ENCODE measurements at regions not wholly inside any gene's neighbourhood (a gene's known extent, or its start where the extent isn't known, plus 50 kb on each side); places are given as distances from the start of the nearest gene placed in this dataset.
"Not testable (repeated sequence)": the region's sequence is repeated elsewhere in the genome, so short reads cannot be mapped to it uniquely, and the experiment has no call there.

GRCh38 chr5:124172389-124173003 lies 573.9 kb downstream of the ZNF608 start:
- in situ Hi-C loops (cut with MboI; ENCODE audit: low sequenced_read_pairs in 4 of 4), result no loop called here
- intact Hi-C loops (cut with DNase I; ENCODE audit: low total_unique reads), result no loop called here

GRCh38 chr5:124168093-124168492 lies 578.3 kb downstream of the ZNF608 start:
- H3K27me3 ChIP-seq; H3K4me1 ChIP-seq; H3K36me3 ChIP-seq; ATAC-seq; H3K4me3 ChIP-seq; H3K9me3 ChIP-seq; H3K27ac ChIP-seq; DNase-seq; intact Hi-C loops (cut with DNase I; ENCODE audit: low total_unique reads); in situ Hi-C loops (cut with MboI; ENCODE audit: low sequenced_read_pairs in 4 of 4): not testable (repeated sequence)

More at GRCh38 chr5:124172389-124173003, 573.9 kb downstream of the ZNF608 start:
- H3K27me3 ChIP-seq, result no peaks in the 10 kb centered on the region
- H3K4me1 ChIP-seq, result no peaks in the 10 kb centered on the region
- no peak for DNase-seq
- H3K9me3 ChIP-seq, result peaks cover 0 to 3% (median 0%) of the 10 kb centered on the region in 3 donors
- no peaks in the 10 kb centered on the region for H3K36me3 ChIP-seq
- TF ChIP-seq POLR2A (IDR thresholded peaks at IDR 0.05), result no peak
- no peak for TF ChIP-seq CTCF (IDR thresholded peaks at IDR 0.05 in 4 of 5, conservative IDR thresholded peaks at IDR 0.05 in 1 of 5)
- ATAC-seq, result no peak
- H3K4me3 ChIP-seq, result no peak overlapping the region
- no peak overlapping the region for H3K27ac ChIP-seq

GRCh38 chr5:124162767-124163532 lies 583.5 kb downstream of the ZNF608 start:
- no peak for TF ChIP-seq POLR2A (IDR thresholded peaks at IDR 0.05)
- no peak for TF ChIP-seq CTCF (IDR thresholded peaks at IDR 0.05 in 4 of 5, conservative IDR thresholded peaks at IDR 0.05 in 1 of 5)
- in situ Hi-C loops (cut with MboI; ENCODE audit: low sequenced_read_pairs in 4 of 4), result no loop called here

GRCh38 chr5:124161266-124161665 lies 585.2 kb downstream of the ZNF608 start:
- Histone ChIP-seq H3K27ac (no peak overlapping the region), H3K4me1 (peaks cover 3 to 6% of the 10 kb centered on the region in 2 donors), H3K36me3 (no peaks in the 10 kb centered on the region), H3K4me3 (no peak overlapping the region), H3K27me3 (no peaks in the 10 kb centered on the region), H3K9me3 (no peaks in the 10 kb centered on the region)
- TF ChIP-seq CTCF (IDR thresholded peaks at IDR 0.05 in 4 of 5, conservative IDR thresholded peaks at IDR 0.05 in 1 of 5) (no peak), POLR2A (IDR thresholded peaks at IDR 0.05) (no peak)
- ATAC-seq, result no peak
- DNase-seq, result no peak
- in situ Hi-C loops (cut with MboI; ENCODE audit: low sequenced_read_pairs in 4 of 4), result no loop called here
- intact Hi-C loops (cut with DNase I; ENCODE audit: low total_unique reads), result no loop called here

More at GRCh38 chr5:124162767-124163532, 583.5 kb downstream of the ZNF608 start:
- Histone ChIP-seq H3K36me3 (no peaks in the 10 kb centered on the region), H3K4me1 (no peaks in the 10 kb centered on the region), H3K27ac (no peak overlapping the region), H3K4me3 (no peak overlapping the region), H3K9me3 (no peaks in the 10 kb centered on the region), H3K27me3 (no peaks in the 10 kb centered on the region)
- intact Hi-C loops (cut with DNase I; ENCODE audit: low total_unique reads), result no loop called here
- DNase-seq, result no peak
- no peak for ATAC-seq

- Histone ChIP-seq H3K27ac (no peak overlapping the region), H3K4me3 (no peak overlapping the region), H3K27me3 (no peaks in the 10 kb centered on the region), H3K4me1 (peaks cover 3 to 6% of the 10 kb centered on the region in 2 donors), H3K9me3 (no peaks in the 10 kb centered on the region), H3K36me3 (no peaks in the 10 kb centered on the region)
- no peak for DNase-seq
- in situ Hi-C loops (cut with MboI; ENCODE audit: low sequenced_read_pairs in 4 of 4), result no loop called here
- TF ChIP-seq POLR2A (IDR thresholded peaks at IDR 0.05) (no peak), CTCF (IDR thresholded peaks at IDR 0.05 in 4 of 5, conservative IDR thresholded peaks at IDR 0.05 in 1 of 5) (no peak)
- intact Hi-C loops (cut with DNase I; ENCODE audit: low total_unique reads), result no loop called here
- no peak for ATAC-seq
These were observed 586.2 kb downstream of the ZNF608 start for GRCh38 chr5:124160265-124160664.

All from gastrocnemius medialis (tissue), 4 donors.